Caco-2 (cell line): ENCODE measurements at regions not wholly inside any gene's neighbourhood (a gene's known extent, or its start where the extent isn't known, plus 50 kb on each side); places are given as distances from the start of the nearest gene placed in this dataset.

Source experiments
- BruUV-seq: library from RNA; stranded (reverse); fragments of 400-500 nt; replicated peaks from 2 replicates; lab custom pipeline; 2021; lab: Mats Ljungman, UMichigan
- CTCF ChIA-PET: fragments of 300-600 bp; sonication (Branson Sonifier 250); formaldehyde crosslinking; loops from one replicate; lab custom pipeline; 2022; ENCODE audit warnings: antibody characterized with exemption; lab: Charles Lee
- POLR2A ChIA-PET: fragments of 300-600 bp; sonication (Branson Sonifier 250); formaldehyde crosslinking; loops from one replicate; lab custom pipeline; 2022; ENCODE audit warnings: antibody characterized with exemption; lab: Charles Lee
- DNase-seq, 2 experiments: peaks; one replicate each; pipeline versions ENCODE4 v3.0.0 to v3.0.0-alpha.2; 2020 to 2022
- H3K27me3 ChIP-seq: replicated peaks from 2 replicates; pipeline ENCODE4 v1.6.0; 2011; ENCODE audit warnings: low read length; ENCODE audit not compliant: control insufficient read depth, insufficient read depth
- H3K36me3 ChIP-seq: 2 replicates; pipeline ENCODE4 v1.5.1; 2011; ENCODE audit warnings: low read length; ENCODE audit not compliant: control insufficient read depth, insufficient read depth
- H3K4me1 ChIP-seq: fragments of 250-450 bp; sonication (Bioruptor Pico); 2 replicates; pipeline ENCODE4 v1.5.1; 2020; ENCODE audit warnings: mild to moderate bottlenecking
- H3K4me3 ChIP-seq: 2 replicates; pipeline ENCODE4 v1.5.1; 2011; ENCODE audit warnings: low read depth, mild to moderate bottlenecking, control low read depth, low read length
- H3K9me3 ChIP-seq: fragments of 250-450 bp; sonication (Bioruptor Pico); 2 replicates; pipeline ENCODE4 v1.5.1; 2020; ENCODE audit warnings: mild to moderate bottlenecking, moderate library complexity
- H3K27ac Mint-ChIP-seq: one replicate; pipeline ENCODE4 v1.8.0; 2022; ENCODE audit warnings: mixed read lengths; ENCODE audit not compliant: unreplicated experiment
- H3K27me3 Mint-ChIP-seq: one replicate; pipeline ENCODE4 v1.8.0; 2022; ENCODE audit warnings: mixed read lengths; ENCODE audit not compliant: insufficient read depth, unreplicated experiment
- H3K36me3 Mint-ChIP-seq: one replicate; pipeline ENCODE4 v1.8.0; 2022; ENCODE audit warnings: mild to moderate bottlenecking, mixed read lengths; ENCODE audit not compliant: insufficient read depth, unreplicated experiment
- H3K4me1 Mint-ChIP-seq: one replicate; pipeline ENCODE4 v1.8.0; 2022; ENCODE audit warnings: low read depth, mixed read lengths; ENCODE audit not compliant: unreplicated experiment
- H3K4me3 Mint-ChIP-seq: one replicate; pipeline ENCODE4 v1.8.0; 2022; ENCODE audit warnings: mild to moderate bottlenecking, moderate library complexity, mixed read lengths; ENCODE audit not compliant: unreplicated experiment
- H3K9me3 Mint-ChIP-seq: one replicate; pipeline ENCODE4 v1.8.0; 2022; ENCODE audit warnings: mixed read lengths; ENCODE audit not compliant: unreplicated experiment
- intact Hi-C: fragments of 100-400 bp; cut with micrococcal nuclease; formaldehyde crosslinking; loops from one replicate; pipeline ENCODE4 v1.10.0; 2022; ENCODE audit not compliant: unreplicated experiment
- TF ChIP-seq, protein P1 (sequence below), 2 experiments: fragments of 200-600 bp in 1 of 2; IDR thresholded peaks; 1 replicate in 1 of 2; 2 replicates in 1 of 2; pipeline versions ENCODE4 v1.5.1 to v1.8.0; 2011 to 2022; ENCODE audit warnings: antibody characterized with exemption in 1 of 2, control low read depth in 1 of 2, inconsistent platforms in 1 of 2, low read depth in 1 of 2, low read length in 1 of 2, mild to moderate bottlenecking in 1 of 2, moderate library complexity in 1 of 2; ENCODE audit not compliant: insufficient read depth in 1 of 2, severe bottlenecking in 1 of 2, unreplicated experiment in 1 of 2

- peaks cover 8% of the 10 kb centered on the region for H3K9me3 Mint-ChIP-seq
- H3K4me1 Mint-ChIP-seq, result peaks cover 32% of the 10 kb centered on the region
- Histone ChIP-seq H3K4me1 (peaks cover 28% of the 10 kb centered on the region), H3K36me3 (no peaks in the 10 kb centered on the region), H3K27me3 (no peaks in the 10 kb centered on the region), H3K9me3 (no peaks in the 10 kb centered on the region), H3K4me3 (no peak overlapping the region)
- peaks cover 4% of the 10 kb centered on the region for H3K36me3 Mint-ChIP-seq
- no TSS peak for BruUV-seq
- ChIA-PET CTCF (interaction anchor here (1.3 to 1.7 kb wide), 4 partner anchors 10 to 50 kb away, joined by 3 to 8 read pairs (median 4); no protein-coding TSS in a partner anchor), POLR2A (no interaction called here)
- DNase-seq, result peak; percentile 45 to 47
- no peak overlapping the region for H3K4me3 Mint-ChIP-seq
- H3K27ac Mint-ChIP-seq, result peak overlapping the region; percentile 37
- intact Hi-C loops, result loop anchor here (1.0 kb wide), 1 partner anchor 16 kb away; no protein-coding TSS in a partner anchor
- TF ChIP-seq, protein P1, sequence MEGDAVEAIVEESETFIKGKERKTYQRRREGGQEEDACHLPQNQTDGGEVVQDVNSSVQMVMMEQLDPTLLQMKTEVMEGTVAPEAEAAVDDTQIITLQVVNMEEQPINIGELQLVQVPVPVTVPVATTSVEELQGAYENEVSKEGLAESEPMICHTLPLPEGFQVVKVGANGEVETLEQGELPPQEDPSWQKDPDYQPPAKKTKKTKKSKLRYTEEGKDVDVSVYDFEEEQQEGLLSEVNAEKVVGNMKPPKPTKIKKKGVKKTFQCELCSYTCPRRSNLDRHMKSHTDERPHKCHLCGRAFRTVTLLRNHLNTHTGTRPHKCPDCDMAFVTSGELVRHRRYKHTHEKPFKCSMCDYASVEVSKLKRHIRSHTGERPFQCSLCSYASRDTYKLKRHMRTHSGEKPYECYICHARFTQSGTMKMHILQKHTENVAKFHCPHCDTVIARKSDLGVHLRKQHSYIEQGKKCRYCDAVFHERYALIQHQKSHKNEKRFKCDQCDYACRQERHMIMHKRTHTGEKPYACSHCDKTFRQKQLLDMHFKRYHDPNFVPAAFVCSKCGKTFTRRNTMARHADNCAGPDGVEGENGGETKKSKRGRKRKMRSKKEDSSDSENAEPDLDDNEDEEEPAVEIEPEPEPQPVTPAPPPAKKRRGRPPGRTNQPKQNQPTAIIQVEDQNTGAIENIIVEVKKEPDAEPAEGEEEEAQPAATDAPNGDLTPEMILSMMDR (IDR thresholded peaks at IDR 0.05; ENCODE audit: insufficient read depth in 1 of 2, low read depth in 1 of 2, low read length in 1 of 2, severe bottlenecking in 1 of 2, unreplicated experiment in 1 of 2), result no peak
- H3K27me3 Mint-ChIP-seq, result no peaks in the 10 kb centered on the region
Measured at GRCh38 chr1:39142401-39143060, 62.0 kb upstream of the MACF1 start.

- no peaks in the 10 kb centered on the region for H3K27me3 ChIP-seq
- no peak overlapping the region for H3K4me3 ChIP-seq
- Mint-ChIP-seq H3K36me3 (peaks cover 4% of the 10 kb centered on the region), H3K27me3 (no peaks in the 10 kb centered on the region), H3K4me1 (peaks cover 38% of the 10 kb centered on the region), H3K27ac (peak overlapping the region; percentile 23), H3K4me3 (no peak overlapping the region), H3K9me3 (peaks cover 9% of the 10 kb centered on the region)
- ChIA-PET CTCF (no interaction called here), POLR2A (no interaction called here)
- H3K9me3 ChIP-seq, result no peaks in the 10 kb centered on the region
- BruUV-seq, result no TSS peak
- H3K36me3 ChIP-seq, result no peaks in the 10 kb centered on the region
- TF ChIP-seq, protein P1 (IDR thresholded peaks at IDR 0.05; ENCODE audit: insufficient read depth in 1 of 2, low read depth in 1 of 2, low read length in 1 of 2, severe bottlenecking in 1 of 2, unreplicated experiment in 1 of 2), result no peak
- peaks cover 28% of the 10 kb centered on the region for H3K4me1 ChIP-seq
- intact Hi-C loops, result no loop called here
- no peak for DNase-seq
Measured at GRCh38 chr1:39144924-39145323, 59.6 kb upstream of the MACF1 start.

DNA sequence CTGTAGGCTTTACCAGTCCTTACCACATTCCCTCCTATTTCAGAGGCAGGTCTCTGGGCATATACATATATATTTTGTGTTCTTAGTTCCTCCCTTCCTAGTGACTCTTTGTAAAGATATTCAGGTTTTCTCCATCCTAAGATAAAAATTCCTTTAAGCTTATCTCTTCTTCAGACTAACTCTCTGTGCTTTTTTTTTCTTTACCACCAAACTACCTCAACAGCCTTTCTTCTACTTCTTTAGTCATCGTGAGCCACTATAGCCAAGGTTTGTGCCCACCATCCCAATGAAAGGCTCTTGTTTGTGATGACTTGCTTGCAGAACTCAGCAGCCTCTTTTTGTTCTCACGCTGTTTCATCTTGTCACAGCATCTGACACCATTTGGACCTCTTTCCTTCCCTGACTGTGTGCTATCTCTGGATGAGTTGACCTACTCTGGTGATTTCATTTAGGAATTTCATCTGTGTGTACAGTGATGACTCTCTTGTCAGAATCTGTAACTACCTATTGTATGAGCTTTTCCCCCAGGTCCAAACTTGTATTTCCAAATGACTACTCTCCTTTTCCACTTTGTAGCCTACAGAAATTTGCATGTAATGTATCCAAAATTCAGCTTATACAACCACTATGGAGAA, 59.0 kb upstream of the MACF1 start:
- Mint-ChIP-seq H3K27ac (peak overlapping the region; percentile 23), H3K4me3 (no peak overlapping the region), H3K9me3 (peaks cover 9% of the 10 kb centered on the region), H3K27me3 (no peaks in the 10 kb centered on the region), H3K36me3 (peaks cover 4% of the 10 kb centered on the region), H3K4me1 (peaks cover 39% of the 10 kb centered on the region)
- no TSS peak for BruUV-seq
- ChIA-PET CTCF (no interaction called here), POLR2A (no interaction called here)
- peaks cover 28% of the 10 kb centered on the region for H3K4me1 ChIP-seq
- H3K9me3 ChIP-seq, result no peaks in the 10 kb centered on the region
- no peaks in the 10 kb centered on the region for H3K36me3 ChIP-seq
- DNase-seq, result no peak
- TF ChIP-seq, protein P1 (IDR thresholded peaks at IDR 0.05; ENCODE audit: insufficient read depth in 1 of 2, low read depth in 1 of 2, low read length in 1 of 2, severe bottlenecking in 1 of 2, unreplicated experiment in 1 of 2), result no peak
- no peak overlapping the region for H3K4me3 ChIP-seq
- no peaks in the 10 kb centered on the region for H3K27me3 ChIP-seq
- intact Hi-C loops, result no loop called here
